Right atrium auricular region (tissue), 2 donors: ENCODE measurements at regions not wholly inside any gene's neighbourhood (a gene's known extent, or its start where the extent isn't known, plus 50 kb on each side); places are given as distances from the start of the nearest gene placed in this dataset.

Source experiments
- DNase-seq: peaks from one replicate; pipeline ENCODE4 v3.0.0-alpha.2; 2019; ENCODE audit warnings: low spot score
- H3K27ac ChIP-seq, 2 donors: fragments of 200-600 bp; sonication (generic); 1 replicate in 1 of 2; 2 replicates in 1 of 2; pipeline ENCODE4 v1.5.1; 2016 to 2019
- H3K27me3 ChIP-seq, 2 donors: fragments of 200-600 bp; sonication (generic); one replicate each; pipeline versions ENCODE4 v1.5.1 to v1.6.0; 2017 to 2019
- H3K36me3 ChIP-seq: fragments of 200-600 bp; sonication (generic); one replicate; pipeline ENCODE4 v1.5.1; 2016
- H3K4me1 ChIP-seq, 2 donors: fragments of 200-600 bp; sonication (generic); one replicate each; pipeline versions ENCODE4 v1.5.1 to v1.6.0; 2017 to 2019
- H3K4me3 ChIP-seq, 2 donors: fragments of 200-600 bp; sonication (generic); 1 replicate in 1 of 2; 2 replicates in 1 of 2; pipeline ENCODE4 v1.5.1; 2017 to 2019; ENCODE audit warnings: mild to moderate bottlenecking in 1 of 2, moderate library complexity in 1 of 2
- H3K9me3 ChIP-seq, 2 donors: fragments of 200-600 bp; sonication (generic); one replicate each; pipeline ENCODE4 v1.5.1; 2019
- CTCF ChIP-seq, 2 donors: fragments of 200-600 bp; sonication (generic); IDR thresholded peaks; one replicate each; pipeline ENCODE4 v1.5.1; 2019; ENCODE audit warnings: antibody characterized with exemption in 2 of 2

- Histone ChIP-seq H3K36me3 (no peaks in the 10 kb centered on the region), H3K4me1 (no peaks in the 10 kb centered on the region), H3K27me3 (no peaks in the 10 kb centered on the region), H3K27ac (no peak overlapping the region), H3K9me3 (no peaks in the 10 kb centered on the region), H3K4me3 (no peak overlapping the region)
- no peak for DNase-seq
- no peak for TF ChIP-seq CTCF (IDR thresholded peaks at IDR 0.05)
These were observed 96.8 kb upstream of the SOX4 start for GRCh38 chr6:21496706-21497105.

GRCh38 chr6:21500314-21501020 is 93.1 kb upstream of the SOX4 start:
- H3K27ac ChIP-seq = no peak overlapping the region
- no peak overlapping the region for H3K4me3 ChIP-seq
- no peaks in the 10 kb centered on the region for H3K4me1 ChIP-seq
- no peaks in the 10 kb centered on the region for H3K9me3 ChIP-seq
- DNase-seq = no peak
- no peaks in the 10 kb centered on the region for H3K27me3 ChIP-seq
- TF ChIP-seq CTCF (IDR thresholded peaks at IDR 0.05) = no peak
- H3K36me3 ChIP-seq = no peaks in the 10 kb centered on the region

DNA sequence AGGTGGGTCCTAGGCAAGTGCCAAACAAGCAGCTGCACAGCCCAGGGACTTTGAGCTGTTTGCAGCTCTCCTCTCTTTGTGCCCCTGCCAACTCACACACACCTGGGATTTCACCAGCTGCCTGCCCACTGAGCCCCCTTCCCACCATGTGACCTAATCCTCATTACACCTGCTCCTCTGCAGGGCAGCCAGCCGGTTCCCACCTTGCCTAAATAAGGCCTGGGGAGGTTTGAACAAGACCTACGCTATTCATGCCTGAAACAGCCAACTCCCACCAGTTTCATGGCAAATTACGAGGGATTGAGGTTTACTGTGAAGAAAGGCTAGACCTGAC is 92.6 kb upstream of the SOX4 start:
- Histone ChIP-seq H3K36me3 (no peaks in the 10 kb centered on the region), H3K27me3 (no peaks in the 10 kb centered on the region), H3K4me1 (no peaks in the 10 kb centered on the region), H3K4me3 (no peak overlapping the region), H3K9me3 (no peaks in the 10 kb centered on the region), H3K27ac (no peak overlapping the region)
- no peak for TF ChIP-seq CTCF (IDR thresholded peaks at IDR 0.05)
- DNase-seq = no peak

DNA sequence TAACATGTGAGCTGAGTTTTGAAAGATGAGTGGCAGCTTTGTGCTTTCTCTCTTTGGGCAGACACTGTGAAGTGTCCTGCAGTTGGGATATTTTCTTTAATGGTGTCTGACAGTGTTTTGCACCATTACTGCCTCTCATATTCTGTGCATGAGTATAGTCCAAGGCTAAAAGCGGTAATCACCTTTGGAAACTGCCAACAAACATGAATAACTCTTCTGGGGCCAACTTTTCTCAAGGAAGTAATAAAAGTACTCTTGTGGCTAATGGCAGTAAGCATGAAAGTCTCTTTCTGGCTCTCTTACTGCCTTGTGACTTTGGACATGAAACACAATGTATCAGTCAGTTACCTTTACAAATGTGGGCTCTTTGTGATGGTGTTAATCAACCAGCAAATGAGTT is 91.7 kb upstream of the SOX4 start:
- H3K4me1 ChIP-seq = no peaks in the 10 kb centered on the region
- no peak for DNase-seq
- no peaks in the 10 kb centered on the region for H3K27me3 ChIP-seq
- no peak for TF ChIP-seq CTCF (IDR thresholded peaks at IDR 0.05)
- no peak overlapping the region for H3K27ac ChIP-seq
- H3K4me3 ChIP-seq = no peak overlapping the region
- no peaks in the 10 kb centered on the region for H3K36me3 ChIP-seq
- no peaks in the 10 kb centered on the region for H3K9me3 ChIP-seq

GRCh38 chr6:21502682-21503081 is 90.9 kb upstream of the SOX4 start:
- H3K27me3 ChIP-seq = no peaks in the 10 kb centered on the region
- no peaks in the 10 kb centered on the region for H3K9me3 ChIP-seq
- no peak overlapping the region for H3K4me3 ChIP-seq
- no peaks in the 10 kb centered on the region for H3K36me3 ChIP-seq
- H3K4me1 ChIP-seq = no peaks in the 10 kb centered on the region
- TF ChIP-seq CTCF (IDR thresholded peaks at IDR 0.05) = no peak
- H3K27ac ChIP-seq = no peak overlapping the region
- DNase-seq = no peak

GRCh38 chr6:21504790-21505189 is 88.8 kb upstream of the SOX4 start:
- Histone ChIP-seq H3K4me3 (no peak overlapping the region), H3K4me1 (no peaks in the 10 kb centered on the region), H3K9me3 (no peaks in the 10 kb centered on the region), H3K27ac (no peak overlapping the region), H3K36me3 (no peaks in the 10 kb centered on the region), H3K27me3 (no peaks in the 10 kb centered on the region)
- no peak for TF ChIP-seq CTCF (IDR thresholded peaks at IDR 0.05)
- peak; percentile 23 for DNase-seq
